MCF 10A (cell line): ENCODE measurements at regions not wholly inside any gene's neighbourhood (a gene's known extent, or its start where the extent isn't known, plus 50 kb on each side); places are given as distances from the start of the nearest gene placed in this dataset.

Experiments used
- BruUV-seq: library from RNA; stranded (reverse); fragments of 400-500 nt; replicated peaks from 2 replicates; lab custom pipeline; 2021; lab: Mats Ljungman, UMichigan
- CTCF ChIA-PET: fragments of 300-600 bp; sonication (Branson Sonifier 250); formaldehyde crosslinking; extraction: SDS; loops from one replicate; lab custom pipeline; 2021; ENCODE audit warnings: antibody characterized with exemption, inconsistent platforms; lab: Yijun Ruan, JAX
- POLR2A ChIA-PET: fragments of 300-600, 350-650 bp; sonication (Branson Sonifier 250); formaldehyde crosslinking; extraction: SDS; loops from one replicate; lab custom pipeline; 2020; ENCODE audit warnings: antibody characterized with exemption, inconsistent platforms; lab: Yijun Ruan, JAX
- DNase-seq: peaks from one replicate; pipeline ENCODE4 v3.0.0-alpha.2; 2018; ENCODE audit not compliant: unreplicated experiment
- H3K27ac Mint-ChIP-seq: one replicate; pipeline ENCODE4 v1.8.0; 2022; ENCODE audit warnings: mild to moderate bottlenecking, low read depth, mixed read lengths; ENCODE audit not compliant: unreplicated experiment
- H3K27me3 Mint-ChIP-seq: one replicate; pipeline ENCODE4 v1.8.0; 2022; ENCODE audit warnings: mixed read lengths; ENCODE audit not compliant: insufficient read depth, unreplicated experiment
- H3K36me3 Mint-ChIP-seq: one replicate; pipeline ENCODE4 v1.8.0; 2022; ENCODE audit warnings: mild to moderate bottlenecking, moderate library complexity, mixed read lengths; ENCODE audit not compliant: insufficient read depth, unreplicated experiment
- H3K4me1 Mint-ChIP-seq: one replicate; pipeline ENCODE4 v1.8.0; 2022; ENCODE audit warnings: mixed read lengths; ENCODE audit not compliant: insufficient read depth, unreplicated experiment
- H3K4me3 Mint-ChIP-seq: one replicate; pipeline ENCODE4 v1.8.0; 2022; ENCODE audit warnings: mild to moderate bottlenecking, moderate library complexity, mixed read lengths; ENCODE audit not compliant: unreplicated experiment
- H3K9me3 Mint-ChIP-seq: one replicate; pipeline ENCODE4 v1.8.0; 2022; ENCODE audit warnings: mixed read lengths; ENCODE audit not compliant: unreplicated experiment
- intact Hi-C: fragments of 100-400 bp; cut with micrococcal nuclease; formaldehyde crosslinking; loops from 2 replicates; pipeline ENCODE4 v1.14.1; 2022
- TF ChIP-seq, protein P1 (sequence below): fragments of 200-600 bp; IDR thresholded peaks from one replicate; pipeline ENCODE4 v1.8.0; 2022; ENCODE audit warnings: antibody characterized with exemption, mild to moderate bottlenecking; ENCODE audit not compliant: unreplicated experiment

DNA sequence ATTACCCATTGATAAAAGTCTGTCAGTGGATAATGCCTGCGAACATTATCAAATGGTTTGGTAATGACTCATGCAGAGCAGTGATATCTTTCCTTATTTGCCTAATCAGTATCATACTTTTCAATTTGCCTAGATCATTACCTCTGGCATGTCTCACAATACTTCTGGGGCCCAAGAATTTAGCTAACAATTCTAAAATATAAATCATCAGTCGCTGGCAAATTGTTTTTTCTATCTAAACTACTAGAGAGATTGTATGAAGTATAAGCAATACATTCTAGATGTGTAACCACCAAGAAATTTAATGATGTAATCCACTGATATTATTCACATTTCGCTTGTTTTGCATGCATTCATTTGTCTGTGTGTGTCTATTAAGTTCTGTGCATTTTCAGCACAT lies 191.2 kb upstream of the CDH19 start:
- intact Hi-C loops, result no loop called here
- ChIA-PET POLR2A (no interaction called here), CTCF (interaction anchor here (0.7 kb wide), 2 partner anchors 248 to 381 kb away, joined by 3 read pairs; no protein-coding TSS in a partner anchor)
- Mint-ChIP-seq H3K4me1 (no peaks in the 10 kb centered on the region), H3K9me3 (no peaks in the 10 kb centered on the region), H3K4me3 (no peak overlapping the region), H3K27ac (no peak overlapping the region), H3K36me3 (no peaks in the 10 kb centered on the region), H3K27me3 (peaks cover 26% of the 10 kb centered on the region)
- no peak for DNase-seq
- TF ChIP-seq, protein P1, sequence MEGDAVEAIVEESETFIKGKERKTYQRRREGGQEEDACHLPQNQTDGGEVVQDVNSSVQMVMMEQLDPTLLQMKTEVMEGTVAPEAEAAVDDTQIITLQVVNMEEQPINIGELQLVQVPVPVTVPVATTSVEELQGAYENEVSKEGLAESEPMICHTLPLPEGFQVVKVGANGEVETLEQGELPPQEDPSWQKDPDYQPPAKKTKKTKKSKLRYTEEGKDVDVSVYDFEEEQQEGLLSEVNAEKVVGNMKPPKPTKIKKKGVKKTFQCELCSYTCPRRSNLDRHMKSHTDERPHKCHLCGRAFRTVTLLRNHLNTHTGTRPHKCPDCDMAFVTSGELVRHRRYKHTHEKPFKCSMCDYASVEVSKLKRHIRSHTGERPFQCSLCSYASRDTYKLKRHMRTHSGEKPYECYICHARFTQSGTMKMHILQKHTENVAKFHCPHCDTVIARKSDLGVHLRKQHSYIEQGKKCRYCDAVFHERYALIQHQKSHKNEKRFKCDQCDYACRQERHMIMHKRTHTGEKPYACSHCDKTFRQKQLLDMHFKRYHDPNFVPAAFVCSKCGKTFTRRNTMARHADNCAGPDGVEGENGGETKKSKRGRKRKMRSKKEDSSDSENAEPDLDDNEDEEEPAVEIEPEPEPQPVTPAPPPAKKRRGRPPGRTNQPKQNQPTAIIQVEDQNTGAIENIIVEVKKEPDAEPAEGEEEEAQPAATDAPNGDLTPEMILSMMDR, result no peak
- no TSS peak for BruUV-seq

DNA sequence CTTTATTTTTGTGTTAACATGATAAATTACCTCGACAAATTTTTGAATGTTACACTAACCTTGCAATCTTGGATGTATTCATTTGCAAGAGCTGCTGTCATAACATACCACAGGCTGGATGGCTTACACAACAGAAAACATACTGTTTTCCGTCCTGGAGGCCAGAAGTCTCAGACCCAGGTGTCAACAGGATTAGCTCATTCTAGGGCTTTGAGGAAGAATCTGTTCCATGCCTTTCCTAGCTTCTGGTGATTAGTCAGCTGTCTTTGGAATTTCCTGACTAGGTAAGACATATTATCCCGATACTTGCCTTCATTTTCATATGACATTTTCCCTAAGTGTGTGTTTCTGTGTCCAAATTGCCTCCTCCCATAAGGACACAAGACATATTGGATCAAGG lies 188.6 kb upstream of the CDH19 start:
- H3K27ac Mint-ChIP-seq, result no peak overlapping the region

DNA sequence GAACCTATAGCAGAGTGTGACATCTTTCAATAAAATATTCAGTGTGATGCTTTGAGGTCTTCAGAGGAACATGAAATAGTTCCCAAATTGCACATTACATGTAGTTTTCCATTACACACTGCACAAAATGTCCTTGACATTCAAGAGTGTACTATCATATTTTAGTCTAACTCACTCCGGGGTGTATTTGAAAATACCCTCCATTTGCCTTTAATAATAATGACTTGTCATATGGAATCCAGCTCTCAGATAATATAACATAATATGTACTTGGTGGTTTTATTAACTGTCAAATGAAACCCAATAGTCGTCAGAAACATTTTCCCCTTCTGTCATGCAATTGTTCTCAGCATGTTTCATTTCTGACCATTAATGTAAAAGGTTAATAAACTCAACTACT lies 176.7 kb upstream of the CDH19 start:
- Mint-ChIP-seq H3K27ac (no peak overlapping the region), H3K36me3 (no peaks in the 10 kb centered on the region), H3K4me1 (no peaks in the 10 kb centered on the region), H3K27me3 (peaks cover 13% of the 10 kb centered on the region), H3K4me3 (no peak overlapping the region), H3K9me3 (no peaks in the 10 kb centered on the region)
- no peak for DNase-seq
- TF ChIP-seq, protein P1, result no peak
- POLR2A ChIA-PET, result no interaction called here
- no TSS peak for BruUV-seq
- intact Hi-C loops, result no loop called here
- CTCF ChIA-PET, result no interaction called here

More for the DNA sequence above, 188.6 kb upstream of the CDH19 start:
- peaks cover 42% of the 10 kb centered on the region for H3K27me3 Mint-ChIP-seq
- ChIA-PET POLR2A (no interaction called here), CTCF (no interaction called here)
- no peaks in the 10 kb centered on the region for H3K36me3 Mint-ChIP-seq
- no peak overlapping the region for H3K4me3 Mint-ChIP-seq
- H3K4me1 Mint-ChIP-seq, result no peaks in the 10 kb centered on the region
- no TSS peak for BruUV-seq
- no peaks in the 10 kb centered on the region for H3K9me3 Mint-ChIP-seq
- DNase-seq, result peak; percentile 32
- intact Hi-C loops, result no loop called here
- TF ChIP-seq, protein P1, result no peak

DNA sequence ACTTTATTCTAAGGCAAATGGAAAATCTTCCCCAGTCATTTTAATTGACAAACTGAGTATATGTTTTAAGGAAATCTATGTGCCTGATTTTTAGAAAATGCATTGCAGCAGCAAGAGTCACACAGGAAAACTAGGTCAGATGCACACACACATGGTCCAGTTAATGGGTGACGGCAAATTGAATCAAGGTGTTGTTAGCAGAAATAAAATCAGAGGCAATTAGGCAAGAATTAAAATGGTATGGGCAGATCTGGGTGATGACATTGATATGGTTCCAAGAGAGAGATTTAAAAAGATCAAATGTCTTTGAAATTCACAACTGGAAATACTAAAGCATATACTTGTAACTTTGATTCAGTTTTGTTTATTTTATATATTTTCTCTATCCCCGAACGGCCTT lies 174.2 kb upstream of the CDH19 start:
- peaks cover 11% of the 10 kb centered on the region for H3K27me3 Mint-ChIP-seq
- H3K4me3 Mint-ChIP-seq, result no peak overlapping the region
- no TSS peak for BruUV-seq
- CTCF ChIA-PET, result no interaction called here
- DNase-seq, result no peak
- POLR2A ChIA-PET, result no interaction called here
- intact Hi-C loops, result no loop called here
- H3K27ac Mint-ChIP-seq, result no peak overlapping the region
- no peaks in the 10 kb centered on the region for H3K4me1 Mint-ChIP-seq
- no peaks in the 10 kb centered on the region for H3K9me3 Mint-ChIP-seq
- TF ChIP-seq, protein P1, result no peak
- H3K36me3 Mint-ChIP-seq, result no peaks in the 10 kb centered on the region
